ENCODE measurements at regions not wholly inside any gene's neighbourhood (a gene's known extent, or its start where the extent isn't known, plus 50 kb on each side); places are given as distances from the start of the nearest gene placed in this dataset.
A peak's percentile ranks its signal among the peaks of the same experiment; 100 is the strongest.
"Not testable (repeated sequence)": the region's sequence is repeated elsewhere in the genome, so short reads cannot be mapped to it uniquely, and the experiment has no call there.

- not testable (repeated sequence) for DNase-seq
Observed at GRCh38 chr4:49117951-49118350, 131.9 kb downstream of the CWH43 start.

GRCh38 chr4:49118379-49119212 lies 132.5 kb downstream of the CWH43 start:
- DNase-seq = peak; percentile 31

- DNase-seq = not testable (repeated sequence)
Observed at GRCh38 chr4:49119345-49119744, 133.3 kb downstream of the CWH43 start.

DNA sequence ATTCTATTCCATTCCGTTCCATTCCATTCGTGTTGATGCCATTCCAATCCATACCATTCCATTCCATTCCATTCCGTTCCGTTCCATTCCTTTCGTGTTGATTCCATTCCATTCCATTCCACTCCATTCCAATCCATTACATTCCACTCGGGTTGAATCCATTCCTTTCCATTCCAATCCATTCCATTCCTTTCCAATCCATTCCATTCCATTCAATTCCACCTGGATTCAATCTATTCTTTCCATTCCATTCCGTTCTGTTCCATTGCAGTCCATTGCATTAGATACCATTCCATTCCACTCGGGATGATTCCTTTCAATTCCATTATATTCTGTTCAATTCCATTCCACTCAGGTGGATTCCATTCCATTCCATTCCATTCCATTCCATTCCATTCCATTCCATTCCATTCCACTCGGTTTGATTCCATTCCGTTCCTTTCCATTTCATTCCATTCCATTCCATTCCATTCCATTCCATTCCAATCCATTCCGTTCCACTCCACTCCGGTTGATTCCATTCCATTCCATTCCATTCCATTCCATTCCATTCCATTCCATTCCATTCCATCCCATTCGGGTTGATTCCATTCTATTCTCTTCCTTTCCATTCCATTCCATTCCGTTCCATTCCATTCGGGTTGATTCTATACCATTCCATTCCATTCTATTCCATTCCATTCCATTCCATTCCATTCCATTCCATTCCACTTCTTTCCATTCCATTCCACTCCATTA lies 134.1 kb downstream of the CWH43 start:
- not testable (repeated sequence) for DNase-seq

GRCh38 chr4:49120804-49121203 lies 134.7 kb downstream of the CWH43 start:
- peak; percentile 57 for DNase-seq

- DNase-seq = not testable (repeated sequence)
Observed at GRCh38 chr4:49126443-49126842, 140.4 kb downstream of the CWH43 start.

DNA sequence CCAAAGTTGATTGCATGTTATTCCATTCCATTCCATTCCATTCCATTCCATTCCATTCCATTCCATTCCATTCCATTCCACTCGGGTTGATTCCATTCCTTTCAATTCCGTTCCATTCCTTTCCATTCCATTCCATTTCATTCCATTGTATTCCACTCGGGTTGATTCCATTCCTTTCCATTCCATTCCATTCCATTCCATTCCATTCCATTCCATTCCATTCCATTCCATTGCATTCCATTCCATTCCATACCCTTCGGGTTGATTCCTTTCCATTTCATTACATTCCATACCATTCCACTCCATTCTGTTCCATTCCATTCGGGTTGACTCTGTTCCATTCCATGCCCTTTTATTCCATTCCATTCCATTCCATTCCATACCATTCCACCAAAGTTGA lies 140.8 kb downstream of the CWH43 start:
- DNase-seq = not testable (repeated sequence)

- not testable (repeated sequence) for DNase-seq
Observed at GRCh38 chr4:49129385-49129784, 143.3 kb downstream of the CWH43 start.

- DNase-seq = not testable (repeated sequence)
Observed at GRCh38 chr4:49129870-49130269, 143.8 kb downstream of the CWH43 start.

DNA sequence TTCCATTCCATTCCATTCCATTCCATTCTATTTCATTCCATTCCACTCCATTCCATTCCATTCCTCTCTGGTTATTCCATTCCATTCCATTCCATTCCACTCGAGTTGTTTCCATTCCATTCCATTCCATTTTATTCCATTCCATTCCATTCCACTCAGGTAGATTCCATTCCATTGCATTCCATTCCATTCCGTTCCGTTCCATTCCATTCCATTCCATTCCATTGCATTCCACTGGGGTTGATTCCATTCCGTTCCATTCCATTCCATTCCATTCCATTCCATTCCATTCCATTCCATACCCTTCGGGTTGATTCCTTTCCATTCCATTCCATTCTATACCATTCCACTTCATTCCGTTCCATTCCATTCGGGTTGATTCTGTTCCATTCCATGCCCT lies 144.6 kb downstream of the CWH43 start:
- DNase-seq = not testable (repeated sequence)

- not testable (repeated sequence) for DNase-seq
Observed at GRCh38 chr4:49137043-49137442, 151.0 kb downstream of the CWH43 start.

- DNase-seq = not testable (repeated sequence)
Observed at GRCh38 chr4:49137961-49138360, 151.9 kb downstream of the CWH43 start.

DNA sequence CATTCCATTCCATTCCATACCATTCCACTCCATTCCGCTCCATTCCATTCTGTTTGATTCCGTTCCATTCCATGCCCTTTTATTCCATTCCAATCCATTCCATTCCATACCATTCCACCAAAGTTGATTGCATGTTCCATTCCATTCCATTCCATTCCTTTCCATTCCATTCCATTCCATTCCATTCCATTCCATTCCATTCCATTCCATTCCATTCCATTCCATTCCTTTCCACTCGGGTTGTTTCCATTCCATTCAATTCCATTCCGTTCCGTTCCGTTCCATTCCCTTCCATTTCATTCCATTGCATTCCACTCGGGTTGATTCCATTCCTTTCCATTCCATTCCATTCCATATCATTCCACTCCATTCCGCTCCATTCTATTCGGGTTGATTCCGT lies 152.7 kb downstream of the CWH43 start:
- DNase-seq = not testable (repeated sequence)

DNA sequence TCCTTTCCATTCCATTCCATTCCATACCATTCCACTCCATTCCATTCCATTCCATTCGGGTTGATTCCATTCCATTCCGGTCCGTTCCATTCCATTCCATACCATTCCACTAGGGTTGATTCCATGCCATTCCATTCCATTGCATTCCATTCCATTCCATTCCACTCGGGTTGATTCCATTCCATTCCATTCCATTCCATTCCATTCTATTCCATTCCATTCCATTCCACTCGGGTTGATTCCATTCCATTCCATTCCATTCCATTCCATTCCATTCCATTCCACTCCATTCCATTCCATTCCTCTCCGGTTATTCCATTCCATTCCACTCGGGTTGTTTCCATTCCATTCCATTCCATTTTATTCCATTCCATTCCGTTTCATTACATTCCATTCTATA lies 153.4 kb downstream of the CWH43 start:
- DNase-seq = not testable (repeated sequence)

DNA sequence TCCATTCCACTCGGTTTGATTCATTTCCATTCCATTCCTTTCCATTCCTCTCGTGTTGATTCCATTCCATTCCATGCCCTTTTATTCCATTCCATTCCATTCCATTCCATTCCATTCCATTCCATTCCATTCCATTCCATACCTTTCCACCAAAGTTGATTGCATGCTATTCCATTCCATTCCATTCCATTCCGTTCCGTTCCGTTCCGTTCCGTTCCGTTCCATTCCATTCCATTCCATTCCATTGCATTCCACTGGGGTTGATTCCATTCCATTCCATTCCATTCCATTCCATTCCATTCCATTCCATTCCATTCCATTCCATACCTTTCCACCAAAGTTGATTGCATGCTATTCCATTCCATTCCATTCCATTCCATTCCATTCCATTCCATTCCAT lies 154.3 kb downstream of the CWH43 start:
- not testable (repeated sequence) for DNase-seq

DNA sequence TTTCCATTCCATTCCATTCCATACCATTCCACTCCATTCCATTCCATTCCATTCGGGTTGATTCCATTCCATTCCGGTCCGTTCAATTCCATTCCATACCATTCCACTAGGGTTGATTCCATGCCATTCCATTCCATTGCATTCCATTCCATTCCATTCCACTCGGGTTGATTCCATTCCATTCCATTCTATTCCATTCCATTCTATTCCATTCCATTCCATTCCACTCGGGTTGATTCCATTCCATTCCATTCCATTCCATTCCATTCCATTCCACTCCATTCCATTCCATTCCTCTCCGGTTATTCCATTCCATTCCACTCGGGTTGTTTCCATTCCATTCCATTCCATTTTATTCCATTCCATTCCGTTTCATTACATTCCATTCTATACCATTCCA lies 155.9 kb downstream of the CWH43 start:
- DNase-seq = not testable (repeated sequence)

DNA sequence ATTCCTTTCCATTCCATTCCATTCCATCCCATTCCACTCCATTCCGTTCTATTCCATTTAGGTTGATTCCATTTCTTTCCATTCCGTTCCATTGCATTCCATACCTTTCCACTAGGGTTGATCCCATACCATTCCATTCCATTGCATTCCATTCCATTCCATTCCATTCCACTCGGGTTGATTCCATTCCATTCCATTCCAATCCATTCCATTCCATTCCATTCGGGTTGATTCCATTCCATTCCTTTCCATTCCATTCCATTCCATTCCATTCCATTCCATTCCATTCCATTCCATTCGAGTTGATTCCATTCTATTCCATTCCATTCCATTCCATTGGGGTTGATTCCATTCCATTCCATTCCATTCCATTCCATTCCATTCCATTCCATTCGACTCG lies 161.1 kb downstream of the CWH43 start:
- not testable (repeated sequence) for DNase-seq

GRCh38 chr4:49147596-49147995 lies 161.5 kb downstream of the CWH43 start:
- DNase-seq = not testable (repeated sequence)

DNA sequence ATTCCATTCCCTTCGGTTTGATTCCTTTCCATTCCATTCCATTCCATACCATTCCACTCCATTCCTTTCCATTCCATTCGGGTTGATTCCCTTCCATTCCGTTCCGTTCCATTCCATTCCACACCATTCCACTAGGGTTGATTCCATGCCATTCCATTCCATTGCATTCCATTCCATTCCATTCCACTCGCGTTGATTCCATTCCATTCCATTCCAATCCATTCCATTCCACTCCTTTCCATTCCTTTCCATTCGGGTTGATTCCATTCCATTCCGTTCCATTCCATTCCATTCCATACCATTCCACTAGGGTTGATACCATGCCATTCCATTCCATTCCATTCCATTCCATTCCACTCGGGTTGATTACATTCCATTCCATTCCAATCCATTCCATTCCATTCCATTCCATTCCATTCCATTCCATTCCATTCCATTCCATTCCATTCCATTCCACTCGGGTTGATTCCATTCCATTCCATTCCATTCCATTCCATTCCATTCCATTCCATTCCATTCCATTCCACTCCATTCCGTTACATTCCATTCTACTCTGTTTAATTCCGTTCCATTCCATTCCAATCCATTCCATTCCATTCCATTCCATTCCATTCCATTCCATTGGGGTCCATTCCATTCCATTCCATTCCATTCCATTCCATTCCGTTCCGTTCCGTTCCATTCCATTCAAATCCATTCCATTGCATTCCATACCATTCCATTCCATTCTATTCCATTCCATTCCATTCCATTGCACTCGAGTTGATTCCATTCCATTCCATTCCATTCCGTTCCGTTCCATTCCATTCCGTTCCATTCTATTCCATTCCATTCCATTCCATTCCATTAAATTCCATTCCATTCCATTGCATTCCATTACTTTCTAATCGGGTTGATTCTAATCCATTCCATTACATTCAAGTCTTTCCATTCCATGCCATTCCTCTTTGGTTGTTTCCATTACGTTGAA lies 163.2 kb downstream of the CWH43 start:
- peak; percentile 86 for DNase-seq

DNA sequence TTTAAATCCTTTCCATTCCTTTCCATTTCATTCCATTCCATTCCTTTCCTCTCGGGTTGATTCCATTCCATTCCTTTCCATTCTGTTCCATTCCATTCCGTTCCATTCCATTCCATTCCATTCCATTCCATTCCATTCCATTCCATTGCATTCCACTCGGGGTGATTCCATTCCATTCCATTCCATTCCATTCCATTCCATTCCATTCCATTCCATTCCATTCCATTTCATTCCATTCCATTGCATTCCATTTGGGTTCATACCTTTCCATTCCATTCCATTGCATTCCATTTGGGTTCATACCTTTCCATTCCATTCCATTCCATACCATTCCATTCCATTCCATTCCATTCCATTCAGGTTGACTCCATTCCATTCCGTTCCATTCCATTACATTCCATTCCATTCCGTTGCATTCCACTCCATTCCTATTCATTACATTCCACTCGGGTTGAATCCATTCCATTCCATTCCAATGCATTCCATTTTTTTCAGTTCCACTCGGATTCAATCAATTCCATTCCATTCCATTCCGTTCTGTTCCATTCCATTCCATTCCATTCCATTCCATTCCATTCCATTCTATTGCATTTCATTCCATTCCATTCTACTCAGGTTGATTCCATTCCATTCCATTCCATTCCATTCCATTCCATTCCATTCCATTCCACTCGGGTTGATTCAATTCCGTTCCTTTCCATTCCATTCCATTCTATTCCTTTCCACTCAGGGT lies 164.4 kb downstream of the CWH43 start:
- not testable (repeated sequence) for DNase-seq

DNA sequence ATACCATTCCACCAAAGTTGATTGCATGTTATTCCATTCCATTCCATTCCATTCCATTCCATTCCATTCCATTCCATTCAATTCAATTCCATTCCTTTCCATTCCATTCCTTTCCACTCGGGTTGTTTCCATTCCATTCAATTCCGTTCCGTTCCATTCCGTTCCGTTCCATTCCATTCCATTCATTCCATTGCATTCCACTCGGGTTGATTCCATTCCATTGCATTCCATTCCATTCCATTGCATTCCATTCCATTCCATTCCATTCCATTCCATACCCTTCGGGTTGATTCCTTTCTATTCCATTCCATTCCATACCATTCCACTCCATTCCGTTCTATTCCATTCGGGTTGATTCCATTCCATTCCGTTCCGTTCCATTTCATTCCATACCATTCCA lies 166.9 kb downstream of the CWH43 start:
- DNase-seq = not testable (repeated sequence)

All from dermis blood vessel endothelial cell (primary cell).